ENCODE measurements at regions not wholly inside any gene's neighbourhood (a gene's known extent, or its start where the extent isn't known, plus 50 kb on each side); places are given as distances from the start of the nearest gene placed in this dataset.

GRCh38 chr18:78292618-78293380, 686.8 kb upstream of the SALL3 start:
- Mint-ChIP-seq H3K27ac (no peak overlapping the region), H3K4me3 (no peak overlapping the region)
- intact Hi-C loops (cut with micrococcal nuclease), result no loop called here

GRCh38 chr18:78293540-78293939, 686.1 kb upstream of the SALL3 start:
- peaks cover 0 to 4% (median 2%) of the 10 kb centered on the region in 7 donors for H3K9me3 Mint-ChIP-seq
- H3K9ac ChIP-seq (ENCODE audit: insufficient read depth, low read length, poor library complexity, severe bottlenecking), result no peak overlapping the region
- TF ChIP-seq CTCF (IDR thresholded peaks at IDR 0.05), result no peak
- H3K27me3 Mint-ChIP-seq (ENCODE audit: low read depth in 3 of 3), result peaks cover 0 to 2% (median 2%) of the 10 kb centered on the region in 3 donors
- no peaks in the 10 kb centered on the region for H3K79me2 ChIP-seq (ENCODE audit: insufficient read depth, low read length)
- no peaks in the 10 kb centered on the region for H3K36me3 ChIP-seq (replicated peaks in 1 of 2; ENCODE audit: control insufficient read depth in 1 of 2, insufficient read depth in 2 of 2, low read length in 2 of 2)
- no peaks in the 10 kb centered on the region for H3K27me3 ChIP-seq (ENCODE audit: control insufficient read depth in 2 of 2, insufficient read depth in 2 of 2, low read length in 2 of 2)
- no peak overlapping the region for H3K4me2 ChIP-seq (replicated peaks; ENCODE audit: extremely low read depth, low read length, poor library complexity, severe bottlenecking)
- H2AFZ ChIP-seq (ENCODE audit: insufficient read depth, low read depth, low read length, poor library complexity, severe bottlenecking), result no peak overlapping the region
- no peaks in the 10 kb centered on the region for H3K4me1 Mint-ChIP-seq
- H3K9me3 ChIP-seq (replicated peaks in 1 of 2; ENCODE audit: control insufficient read depth in 1 of 2, insufficient read depth in 1 of 2, low read length in 2 of 2), result peaks cover 0 to 5% of the 10 kb centered on the region in 2 donors
- no peak overlapping the region for H3K27ac ChIP-seq (ENCODE audit: low read depth in 1 of 2, low read length in 2 of 2)
- H4K20me1 ChIP-seq (ENCODE audit: insufficient read depth, low read length), result no peaks in the 10 kb centered on the region
- intact Hi-C loops (cut with micrococcal nuclease), result no loop called here
- 83% methylated on average over 16 of the region's 16 CpGs for WGBS (ENCODE audit: insufficient coverage)
- H3K4me3 ChIP-seq (replicated peaks in 1 of 3; ENCODE audit: low read depth in 2 of 3, low read length in 3 of 3), result no peak overlapping the region
- no peak overlapping the region for H3K27ac Mint-ChIP-seq
- DNase-seq, result no peak
- H3K36me3 Mint-ChIP-seq, result no peaks in the 10 kb centered on the region
- no peaks in the 10 kb centered on the region for H3K4me1 ChIP-seq (ENCODE audit: control insufficient read depth in 1 of 2, insufficient read depth in 2 of 2, low read length in 2 of 2)
- no peak overlapping the region for H3K4me3 Mint-ChIP-seq

More at GRCh38 chr18:78292618-78293380, 686.8 kb upstream of the SALL3 start:
- H3K27me3 ChIP-seq (ENCODE audit: control insufficient read depth in 2 of 2, insufficient read depth in 2 of 2, low read length in 2 of 2), result no peaks in the 10 kb centered on the region
- no peak for TF ChIP-seq CTCF (IDR thresholded peaks at IDR 0.05)
- no peaks in the 10 kb centered on the region for H3K36me3 Mint-ChIP-seq
- H3K27ac ChIP-seq (ENCODE audit: low read depth in 1 of 2, low read length in 2 of 2), result no peak overlapping the region
- H3K79me2 ChIP-seq (ENCODE audit: insufficient read depth, low read length), result no peaks in the 10 kb centered on the region
- WGBS (ENCODE audit: insufficient coverage), result 32% methylated on average over 3 of the region's 13 CpGs
- no peaks in the 10 kb centered on the region for H3K4me1 ChIP-seq (ENCODE audit: control insufficient read depth in 1 of 2, insufficient read depth in 2 of 2, low read length in 2 of 2)
- no peak for DNase-seq
- no peaks in the 10 kb centered on the region for H3K4me1 Mint-ChIP-seq
- H3K9ac ChIP-seq (ENCODE audit: insufficient read depth, low read length, poor library complexity, severe bottlenecking), result no peak overlapping the region
- no peak overlapping the region for H2AFZ ChIP-seq (ENCODE audit: insufficient read depth, low read depth, low read length, poor library complexity, severe bottlenecking)
- peaks cover 0 to 4% (median 2%) of the 10 kb centered on the region in 7 donors for H3K9me3 Mint-ChIP-seq
- no peaks in the 10 kb centered on the region for H3K36me3 ChIP-seq (replicated peaks in 1 of 2; ENCODE audit: control insufficient read depth in 1 of 2, insufficient read depth in 2 of 2, low read length in 2 of 2)
- H3K27me3 Mint-ChIP-seq (ENCODE audit: low read depth in 3 of 3), result peaks cover 0 to 2% (median 2%) of the 10 kb centered on the region in 3 donors
- peaks cover 0 to 5% of the 10 kb centered on the region in 2 donors for H3K9me3 ChIP-seq (replicated peaks in 1 of 2; ENCODE audit: control insufficient read depth in 1 of 2, insufficient read depth in 1 of 2, low read length in 2 of 2)
- H3K4me3 ChIP-seq (replicated peaks in 1 of 3; ENCODE audit: low read depth in 2 of 3, low read length in 3 of 3), result no peak overlapping the region
- no peak overlapping the region for H3K4me2 ChIP-seq (replicated peaks; ENCODE audit: extremely low read depth, low read length, poor library complexity, severe bottlenecking)
- H4K20me1 ChIP-seq (ENCODE audit: insufficient read depth, low read length), result no peaks in the 10 kb centered on the region
